Left lobe of liver (tissue), 2 donors: ENCODE measurements at regions not wholly inside any gene's neighbourhood (a gene's known extent, or its start where the extent isn't known, plus 50 kb on each side); places are given as distances from the start of the nearest gene placed in this dataset.

Experiments used
- ATAC-seq: fragments of 200-7000 bp; cut with Tn5 transposase; one replicate; pipeline ENCODE4 v1.9.1; 2020; ENCODE audit warnings: mild to moderate bottlenecking, moderate library complexity
- DNase-seq: peaks from one replicate; pipeline ENCODE4 v3.0.0-alpha.2; 2020; ENCODE audit warnings: low spot score
- donor health status: DM: no; HTN: no; CAD: no; lungs with moderate emphysema.
- donor health status: DM: no; HTN: yes; CAD: no.

DNA sequence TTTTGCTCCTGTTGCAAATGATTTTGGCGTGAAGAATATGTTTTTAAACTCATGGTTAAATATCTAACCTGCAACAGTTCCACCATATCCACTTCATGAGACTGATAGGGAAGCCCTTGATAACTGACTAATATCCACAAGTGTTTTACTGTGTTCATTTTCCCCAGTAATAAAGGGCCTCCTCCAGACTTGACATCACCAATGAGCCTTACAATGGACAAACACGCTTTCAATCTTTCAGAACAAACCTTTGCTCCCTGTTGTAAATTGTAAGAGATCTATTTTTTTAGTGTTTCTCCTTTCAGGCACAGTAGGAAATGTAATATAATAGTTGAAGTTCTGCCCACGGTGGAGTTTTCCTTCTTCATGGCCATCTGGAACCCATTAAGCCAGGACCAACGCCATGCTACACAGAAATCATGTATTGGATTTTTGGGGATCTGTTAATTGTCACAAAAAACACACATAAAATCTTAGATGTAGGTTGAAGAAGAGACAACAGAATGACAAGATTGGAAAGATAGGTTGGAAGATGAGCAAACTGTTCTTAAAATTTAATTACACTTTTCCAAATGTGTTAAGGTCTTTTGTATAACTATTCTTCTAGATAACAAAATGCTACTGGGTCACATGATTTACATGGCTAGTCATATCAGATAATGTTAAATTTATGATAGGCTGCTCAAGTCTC, 1030.1 kb downstream of the FSTL5 start:
- ATAC-seq (no peak), DNase-seq (no peak)

DNA sequence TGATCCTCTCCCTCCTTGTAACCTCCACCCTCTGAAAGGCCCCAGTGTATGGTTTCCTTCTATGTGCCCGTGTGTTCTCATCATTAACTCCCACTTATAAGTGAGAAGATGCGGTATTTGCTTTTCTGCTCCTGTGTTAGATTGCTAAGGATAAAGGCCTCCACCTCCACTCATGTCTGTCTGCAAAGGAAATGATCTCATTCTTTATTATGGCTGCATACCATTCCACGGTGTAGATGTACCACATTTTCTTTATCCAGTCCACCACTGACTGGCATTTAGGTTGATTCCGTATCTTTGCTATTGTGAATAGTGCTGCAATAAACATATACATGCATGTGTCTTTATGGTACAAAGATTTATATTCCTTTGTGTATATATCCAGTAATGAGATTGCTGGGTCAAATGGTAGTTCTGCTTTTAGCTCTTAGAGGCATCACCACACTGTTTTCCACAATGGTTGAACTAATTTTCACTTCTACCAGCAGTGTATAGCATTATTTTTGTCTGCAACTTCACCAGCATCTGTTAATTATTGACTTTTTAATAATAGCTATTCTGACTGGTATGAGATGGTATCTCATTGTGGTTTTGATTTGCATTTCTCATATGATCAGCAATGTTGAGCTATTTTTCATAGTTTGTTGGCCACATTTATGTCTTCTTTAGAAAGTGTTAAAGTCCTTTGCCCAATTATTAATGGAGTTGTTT, 1030.9 kb downstream of the FSTL5 start:
- ATAC-seq (no peak), DNase-seq (no peak)

DNA sequence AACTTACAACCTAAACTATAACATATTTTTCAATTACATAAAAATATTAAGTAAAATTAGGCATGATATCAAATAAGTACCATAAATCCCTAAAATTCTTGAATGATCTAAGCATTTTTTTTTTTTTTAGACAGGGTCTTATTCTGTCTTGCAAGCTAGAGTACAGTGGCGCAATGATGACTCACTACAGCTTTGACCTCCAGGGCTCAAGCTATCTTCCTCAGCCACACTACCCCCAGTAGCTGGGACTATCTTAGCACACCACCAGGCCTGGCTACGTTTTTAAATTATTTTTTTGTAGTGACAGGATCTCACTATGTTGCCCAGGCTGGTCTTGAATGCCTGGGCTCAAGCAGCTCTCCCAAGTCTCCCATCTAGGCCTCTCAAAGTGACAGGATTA, 1042.3 kb downstream of the FSTL5 start:
- no peak for ATAC-seq
- no peak for DNase-seq

DNA sequence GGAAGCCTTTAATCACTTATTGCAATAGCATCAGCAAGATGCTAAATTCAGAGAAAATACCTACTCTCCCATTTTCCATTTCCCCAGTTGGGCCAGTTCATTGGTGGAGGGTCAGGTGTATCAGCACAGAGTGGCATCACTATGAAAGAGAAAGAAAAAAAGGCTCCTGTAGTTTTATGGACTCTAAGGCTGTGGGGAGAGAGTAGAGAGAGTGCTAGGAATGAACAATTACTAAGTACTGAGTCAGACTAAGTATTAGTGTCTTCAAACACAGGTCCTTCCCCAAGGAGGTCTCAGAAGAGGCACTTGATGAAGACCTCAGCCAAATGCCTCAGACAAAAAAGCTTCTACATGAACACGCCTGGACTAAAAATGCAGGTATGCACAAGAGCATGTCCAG, 1061.9 kb downstream of the FSTL5 start:
- no peak for ATAC-seq

DNA sequence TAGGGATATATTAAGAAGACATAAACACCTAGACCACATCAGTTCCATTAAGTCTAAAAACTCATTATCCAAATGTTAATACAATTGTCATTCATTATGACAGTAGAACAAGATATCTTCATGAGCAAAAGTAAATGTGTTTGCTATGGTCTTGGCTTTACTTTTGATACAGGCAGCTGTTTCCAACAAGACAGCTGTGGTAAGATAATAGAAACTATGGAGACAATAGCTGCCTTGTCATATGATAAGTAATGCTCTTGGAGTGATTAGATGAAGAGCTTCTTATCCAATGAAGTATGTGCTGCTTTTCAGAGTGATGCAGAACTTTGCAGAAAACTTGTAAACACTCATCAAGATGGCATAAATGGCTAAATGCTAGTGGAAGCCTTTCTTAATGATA, 1066.0 kb downstream of the FSTL5 start:
- no peak for DNase-seq
- no peak for ATAC-seq

More for the DNA sequence above, 1061.9 kb downstream of the FSTL5 start:
- no peak for DNase-seq

DNA sequence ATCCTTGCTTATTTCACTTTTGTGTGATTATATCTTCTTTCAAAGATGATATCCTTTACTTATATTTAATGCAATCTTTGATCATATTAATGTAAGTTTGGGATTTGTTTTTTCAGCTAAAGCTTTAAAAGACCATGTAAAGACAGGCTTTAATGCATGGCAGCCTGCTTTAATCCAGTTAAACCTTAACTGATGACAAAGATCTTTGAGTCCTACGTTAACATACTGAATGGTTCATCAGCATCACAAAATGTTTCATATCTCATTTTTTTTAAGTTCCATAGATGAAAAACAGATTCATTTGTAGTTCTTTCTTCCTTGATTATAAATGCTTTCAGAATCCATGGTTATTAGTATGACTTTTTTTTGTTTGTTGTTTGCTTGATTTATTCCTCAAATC, 1102.8 kb downstream of the FSTL5 start:
- DNase-seq (no peak), ATAC-seq (no peak)
